NT2/D1 (cell line): ENCODE measurements at regions not wholly inside any gene's neighbourhood (a gene's known extent, or its start where the extent isn't known, plus 50 kb on each side); places are given as distances from the start of the nearest gene placed in this dataset.

Source experiments
- DNase-seq: peaks from one replicate; pipeline ENCODE4 v3.0.0-alpha.2; 2011; ENCODE audit warnings: low read depth, low spot score
- H3K27me3 ChIP-seq: 2 replicates; pipeline ENCODE4 v1.6.0; 2011; ENCODE audit warnings: mild to moderate bottlenecking; ENCODE audit not compliant: insufficient read length, insufficient read depth
- H3K36me3 ChIP-seq: 2 replicates; pipeline ENCODE4 v1.6.1; 2011; ENCODE audit warnings: mild to moderate bottlenecking, low read length, mixed read lengths; ENCODE audit not compliant: insufficient read depth, insufficient read length
- H3K4me1 ChIP-seq: 2 replicates; pipeline ENCODE4 v1.5.1; 2011; ENCODE audit not compliant: insufficient read depth, insufficient read length
- H3K4me3 ChIP-seq: 2 replicates; pipeline ENCODE4 v1.5.1; 2011; ENCODE audit warnings: low read depth; ENCODE audit not compliant: insufficient read length
- H3K9ac ChIP-seq: 2 replicates; pipeline ENCODE4 v1.6.0; 2011; ENCODE audit warnings: low read depth; ENCODE audit not compliant: insufficient read length
- H3K9me3 ChIP-seq: 2 replicates; pipeline ENCODE4 v1.5.1; 2011; ENCODE audit warnings: mild to moderate bottlenecking, low read length; ENCODE audit not compliant: insufficient read depth
- SUZ12 ChIP-seq: IDR thresholded peaks from 2 replicates; pipeline ENCODE4 v1.6.1; 2011; ENCODE audit not compliant: insufficient read length, insufficient read depth; ENCODE audit errors: extremely low read depth
- YY1 ChIP-seq: IDR thresholded peaks from 2 replicates; pipeline ENCODE4 v1.6.1; 2011; ENCODE audit not compliant: insufficient read length, insufficient read depth
- ZNF274 ChIP-seq: IDR thresholded peaks from 2 replicates; pipeline ENCODE4 v1.6.1; 2011; ENCODE audit warnings: mild to moderate bottlenecking, low read depth, low read length

- no peak overlapping the region for H3K9ac ChIP-seq
- H3K9me3 ChIP-seq = no peaks in the 10 kb centered on the region
- no peak overlapping the region for H3K4me3 ChIP-seq
- TF ChIP-seq SUZ12 (no peak), ZNF274 (no peak), YY1 (no peak)
- H3K4me1 ChIP-seq = no peaks in the 10 kb centered on the region
- peaks cover 99% of the 10 kb centered on the region for H3K36me3 ChIP-seq
- no peaks in the 10 kb centered on the region for H3K27me3 ChIP-seq
- DNase-seq = no peak
These were observed 51.0 kb downstream of the IARS1 start for GRCh38 chr9:92242260-92243136.

- Histone ChIP-seq H3K9me3 (0 out of 2 replicates have a peak, but pooled peaks cover 4% of the 10 kb centered on the region), H3K4me3 (no peak overlapping the region), H3K36me3 (peaks cover 87% of the 10 kb centered on the region), H3K27me3 (no peaks in the 10 kb centered on the region), H3K4me1 (no peaks in the 10 kb centered on the region), H3K9ac (no peak overlapping the region)
- no peak for DNase-seq
- TF ChIP-seq YY1 (no peak), SUZ12 (no peak), ZNF274 (no peak)
These were observed 56.6 kb downstream of the IARS1 start for GRCh38 chr9:92236915-92237314.

GRCh38 chr9:92236465-92236864 lies 57.0 kb downstream of the IARS1 start:
- DNase-seq = no peak
- no peak overlapping the region for H3K9ac ChIP-seq
- H3K9me3 ChIP-seq = 0 out of 2 replicates have a peak, but pooled peaks cover 8% of the 10 kb centered on the region
- H3K4me3 ChIP-seq = no peak overlapping the region
- peaks cover 87% of the 10 kb centered on the region for H3K36me3 ChIP-seq
- H3K27me3 ChIP-seq = no peaks in the 10 kb centered on the region
- no peaks in the 10 kb centered on the region for H3K4me1 ChIP-seq
- TF ChIP-seq SUZ12 = no peak
- no peak for TF ChIP-seq ZNF274
- no peak for TF ChIP-seq YY1

GRCh38 chr9:92234514-92234913 lies 59.0 kb downstream of the IARS1 start:
- TF ChIP-seq ZNF274 (no peak), YY1 (no peak), SUZ12 (no peak)
- no peak for DNase-seq
- Histone ChIP-seq H3K9me3 (peaks cover 28% of the 10 kb centered on the region), H3K4me3 (no peak overlapping the region), H3K9ac (no peak overlapping the region), H3K36me3 (peaks cover 80% of the 10 kb centered on the region), H3K4me1 (no peaks in the 10 kb centered on the region), H3K27me3 (no peaks in the 10 kb centered on the region)

- Histone ChIP-seq H3K9me3 (peaks cover 46% of the 10 kb centered on the region), H3K4me1 (no peaks in the 10 kb centered on the region), H3K27me3 (no peaks in the 10 kb centered on the region), H3K9ac (no peak overlapping the region), H3K36me3 (peaks cover 72% of the 10 kb centered on the region), H3K4me3 (no peak overlapping the region)
- TF ChIP-seq YY1 = no peak
- TF ChIP-seq SUZ12 = no peak
- TF ChIP-seq ZNF274 = no peak
- no peak for DNase-seq
These were observed 61.3 kb downstream of the IARS1 start for GRCh38 chr9:92232190-92232589.

DNA sequence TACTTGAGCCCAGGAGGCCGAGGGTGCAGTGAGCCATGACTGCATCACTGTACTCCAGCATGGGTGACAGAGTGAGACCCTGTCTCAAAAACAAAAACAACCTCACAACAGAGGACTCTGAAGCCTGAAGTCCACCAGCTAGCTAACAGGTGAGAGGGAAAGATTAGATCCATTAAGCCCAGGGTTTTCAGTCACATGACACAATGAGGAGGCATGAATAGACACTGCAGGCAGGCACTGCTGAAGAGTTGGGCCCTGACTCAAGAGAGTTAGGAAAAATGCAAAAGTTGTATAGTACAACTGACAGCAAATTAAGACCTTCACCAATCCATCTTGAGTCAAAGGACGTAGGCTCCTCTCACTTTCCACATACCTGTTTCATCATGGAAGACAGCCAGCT lies 64.9 kb downstream of the IARS1 start:
- Histone ChIP-seq H3K4me3 (no peak overlapping the region), H3K4me1 (no peaks in the 10 kb centered on the region), H3K9me3 (peaks cover 46% of the 10 kb centered on the region), H3K27me3 (no peaks in the 10 kb centered on the region), H3K9ac (no peak overlapping the region), H3K36me3 (peaks cover 75% of the 10 kb centered on the region)
- TF ChIP-seq YY1 (no peak), SUZ12 (no peak), ZNF274 (no peak)
- DNase-seq = no peak

DNA sequence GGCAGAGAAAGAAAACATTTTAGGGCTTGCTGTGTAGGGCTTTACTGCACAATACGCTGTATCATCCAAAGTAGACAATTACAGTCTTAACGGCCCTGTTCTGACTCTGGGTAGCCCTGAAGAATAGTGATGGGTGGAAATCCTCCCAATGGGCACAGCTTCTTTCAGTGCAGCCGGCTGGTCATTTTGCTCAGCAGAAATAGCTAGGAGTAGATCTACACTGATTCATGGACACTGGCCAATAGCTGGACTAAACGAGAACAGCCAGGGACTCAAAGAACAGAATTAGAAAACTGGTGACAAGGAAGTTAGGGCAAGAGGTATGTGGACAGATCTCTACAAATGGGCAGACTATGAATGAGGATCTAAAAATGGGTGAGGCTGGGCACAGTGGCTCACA lies 69.3 kb downstream of the IARS1 start:
- Histone ChIP-seq H3K9me3 (peaks cover 19% of the 10 kb centered on the region), H3K9ac (no peak overlapping the region), H3K4me3 (no peak overlapping the region), H3K4me1 (no peaks in the 10 kb centered on the region), H3K36me3 (peaks cover 78% of the 10 kb centered on the region), H3K27me3 (no peaks in the 10 kb centered on the region)
- no peak for TF ChIP-seq SUZ12
- TF ChIP-seq YY1 = no peak
- TF ChIP-seq ZNF274 = no peak
- DNase-seq = no peak
